K562 (cell line): ENCODE measurements at regions not wholly inside any gene's neighbourhood (a gene's known extent, or its start where the extent isn't known, plus 50 kb on each side); places are given as distances from the start of the nearest gene placed in this dataset.

ENCODE experiments used
- ATF1 ChIP-seq, 2 experiments: fragments of 450-650 bp in 1 of 2; IDR thresholded peaks; 2 replicates each; pipeline ENCODE4 v1.6.1; 2016; ENCODE audit warnings: missing compliant biosample characterization in 1 of 2, missing genetic modification characterization in 1 of 2
- CEBPB ChIP-seq: fragments of 450-650 bp; IDR thresholded peaks from 2 replicates; pipeline ENCODE4 v1.6.1; 2016; ENCODE audit warnings: missing genetic modification characterization, missing compliant biosample characterization
- HIVEP1 ChIP-seq: fragments of 250-450 bp; sonication (Bioruptor Pico); IDR thresholded peaks from 2 replicates; pipeline ENCODE4 v1.4.0; 2020; ENCODE audit warnings: mild to moderate bottlenecking
- HLTF ChIP-seq: fragments of 450-650 bp; IDR thresholded peaks from 2 replicates; pipeline ENCODE4 v1.6.1; 2016
- KDM5B ChIP-seq: fragments of 200-600 bp; sonication (generic); IDR thresholded peaks from 2 replicates; pipeline ENCODE4 v1.6.1; 2012; ENCODE audit warnings: low read depth, mild to moderate bottlenecking, moderate library complexity, low read length, control low read depth, inconsistent platforms; ENCODE audit not compliant: insufficient replicate concordance
- MYBL2 ChIP-seq, 2 experiments: fragments of 450-650 bp in 1 of 2; sonication (generic) in 1 of 2; formaldehyde crosslinking in 1 of 2; IDR thresholded peaks; 2 replicates each; pipeline versions ENCODE4 v1.6.1 to v1.8.1; 2017 to 2022; ENCODE audit warnings: borderline replicate concordance in 1 of 2, inconsistent platforms in 1 of 2, low read depth in 1 of 2, mild to moderate bottlenecking in 1 of 2, missing genetic modification reagents in 1 of 2, moderate library complexity in 1 of 2
- NCOR1 ChIP-seq: fragments of 450-650 bp; IDR thresholded peaks from 2 replicates; pipeline ENCODE4 v1.6.1; 2016; ENCODE audit warnings: mild to moderate bottlenecking, moderate library complexity
- NFRKB ChIP-seq: fragments of 450-650 bp; IDR thresholded peaks from 2 replicates; pipeline ENCODE4 v1.6.1; 2016; ENCODE audit warnings: low read depth
- SPI1 ChIP-seq: IDR thresholded peaks from 2 replicates; pipeline ENCODE4 v1.6.1; 2011; ENCODE audit warnings: low read depth, low read length, control low read depth, borderline replicate concordance
- ZBTB1 ChIP-seq: sonication (generic); formaldehyde crosslinking; IDR thresholded peaks from 2 replicates; pipeline ENCODE4 v1.8.1; 2023; ENCODE audit warnings: missing genetic modification reagents, low read depth, mild to moderate bottlenecking, borderline replicate concordance
- ZNF324 ChIP-seq: fragments of 250-450 bp; sonication (Bioruptor Pico); IDR thresholded peaks from 2 replicates; pipeline ENCODE4 v1.4.0; 2020; ENCODE audit warnings: mild to moderate bottlenecking

DNA sequence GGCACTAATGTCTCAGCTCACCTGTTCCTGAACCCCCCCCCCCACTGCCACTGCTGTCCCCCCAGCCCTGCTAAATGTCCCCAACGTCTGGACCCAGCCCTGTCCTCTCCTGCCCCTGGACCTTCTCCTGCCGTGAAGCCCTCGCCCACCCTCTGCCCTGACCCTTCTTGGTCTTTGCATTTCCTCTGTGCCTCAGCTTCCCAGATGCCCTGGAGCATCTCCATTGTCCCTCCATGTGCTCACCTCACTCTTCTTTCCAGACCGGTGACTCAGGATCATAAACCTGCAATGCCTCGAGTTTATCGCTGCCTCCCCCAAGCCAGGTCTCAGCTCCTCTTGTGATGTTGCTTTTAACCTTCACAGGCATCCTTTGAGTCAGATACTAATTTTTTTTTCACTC is 416.4 kb downstream of the BRD1 start:
- TF ChIP-seq ZBTB1 (CRISPR knock-in tag), result no peak
- no peak for TF ChIP-seq HLTF
- TF ChIP-seq ATF1 (CRISPR knock-in tag; IDR thresholded peaks at IDR 0.05), result no peak
- no peak for TF ChIP-seq ATF1 (tag; IDR thresholded peaks at IDR 0.05)
- TF ChIP-seq MYBL2 (IDR thresholded peaks at IDR 0.05; ENCODE audit: low read depth), result no peak
- TF ChIP-seq MYBL2 (CRISPR knock-in tag; IDR thresholded peaks at IDR 0.05; ENCODE audit: borderline replicate concordance), result no peak
- TF ChIP-seq CEBPB, result no peak
- TF ChIP-seq KDM5B, result no peak
- TF ChIP-seq SPI1, result no peak
- no peak for TF ChIP-seq HIVEP1
- no peak for TF ChIP-seq NCOR1
- no peak for TF ChIP-seq ZNF324
- TF ChIP-seq NFRKB, result no peak
